WTC11 (cell line): ENCODE measurements at regions not wholly inside any gene's neighbourhood (a gene's known extent, or its start where the extent isn't known, plus 50 kb on each side); places are given as distances from the start of the nearest gene placed in this dataset.

ENCODE experiments used
- ATAC-seq: fragments of 200-7000 bp; cut with Tn5 transposase; 2 replicates; pipeline ENCODE4 v1.10.0; 2021; ENCODE audit warnings: mild to moderate bottlenecking, moderate library complexity
- CTCF ChIA-PET: fragments of 300-600 bp; sonication (Branson Sonifier 250); formaldehyde crosslinking; loops from one replicate; lab custom pipeline; 2021; ENCODE audit warnings: antibody characterized with exemption; lab: Charles Lee
- POLR2A ChIA-PET: fragments of 350-600 bp; sonication (Branson Sonifier 250); formaldehyde crosslinking; loops from one replicate; lab custom pipeline; 2021; ENCODE audit warnings: antibody characterized with exemption; lab: Charles Lee
- DNase-seq: peaks from one replicate; pipeline ENCODE4 v3.0.0; 2021; ENCODE audit warnings: low spot score
- H3K27ac Mint-ChIP-seq: 2 replicates; pipeline ENCODE4 v1.8.0; 2021; ENCODE audit warnings: mixed read lengths
- H3K27me3 Mint-ChIP-seq: 2 replicates; pipeline ENCODE4 v1.8.0; 2021; ENCODE audit warnings: low read depth, mild to moderate bottlenecking, moderate library complexity, mixed read lengths
- H3K36me3 Mint-ChIP-seq: 2 replicates; pipeline ENCODE4 v1.8.0; 2021; ENCODE audit warnings: mixed read lengths
- H3K4me1 Mint-ChIP-seq: 2 replicates; pipeline ENCODE4 v1.8.0; 2022; ENCODE audit warnings: mixed read lengths
- H3K4me3 Mint-ChIP-seq: 2 replicates; pipeline ENCODE4 v1.8.0; 2021; ENCODE audit warnings: mild to moderate bottlenecking, moderate library complexity, mixed read lengths
- H3K9me3 Mint-ChIP-seq: 2 replicates; pipeline ENCODE4 v1.8.0; 2021; ENCODE audit warnings: mixed read lengths
- CREB1 ChIP-seq: sonication (generic); formaldehyde crosslinking; IDR thresholded peaks from 2 replicates; pipeline ENCODE4 v1.8.0; 2023; ENCODE audit warnings: mild to moderate bottlenecking, missing genetic modification reagents
- NFATC4 ChIP-seq: fragments of 250-450 bp; sonication (Bioruptor Pico); IDR thresholded peaks from 2 replicates; pipeline ENCODE4 v1.9.0; 2021; ENCODE audit warnings: mild to moderate bottlenecking
- NFYB ChIP-seq: sonication (generic); formaldehyde crosslinking; conservative IDR thresholded peaks from 2 replicates; pipeline ENCODE4 v1.8.0; 2022; ENCODE audit warnings: low read depth, missing genetic modification reagents
- ZBTB21 ChIP-seq: sonication (generic); formaldehyde crosslinking; IDR thresholded peaks from 2 replicates; pipeline ENCODE4 v1.8.1; 2023; ENCODE audit warnings: mild to moderate bottlenecking, missing genetic modification reagents, borderline replicate concordance
- ZNF121 ChIP-seq: sonication (generic); formaldehyde crosslinking; IDR thresholded peaks from 2 replicates; pipeline ENCODE4 v1.8.0; 2023; ENCODE audit warnings: missing genetic modification reagents
- ZNF232 ChIP-seq: sonication (generic); formaldehyde crosslinking; IDR thresholded peaks from 2 replicates; pipeline ENCODE4 v1.8.0; 2022; ENCODE audit warnings: mild to moderate bottlenecking, missing genetic modification reagents
- ZNF416 ChIP-seq: fragments of 250-450 bp; sonication (Bioruptor Pico); IDR thresholded peaks from 2 replicates; pipeline ENCODE4 v1.9.0; 2021; ENCODE audit warnings: mild to moderate bottlenecking, inconsistent platforms
- TF ChIP-seq, protein P1 (sequence below): fragments of 250-450 bp; sonication (Bioruptor Pico); IDR thresholded peaks from 2 replicates; pipeline ENCODE4 v1.9.0; 2021; ENCODE audit warnings: moderate library complexity, mild to moderate bottlenecking, inconsistent platforms, borderline replicate concordance
- TF ChIP-seq, protein P2 (sequence below): sonication (generic); formaldehyde crosslinking; IDR thresholded peaks from 2 replicates; pipeline ENCODE4 v1.8.0; 2023; ENCODE audit warnings: missing genetic modification reagents, mild to moderate bottlenecking, borderline replicate concordance
- TF ChIP-seq, protein P3 (sequence below): sonication (generic); formaldehyde crosslinking; conservative IDR thresholded peaks from 2 replicates; pipeline ENCODE4 v1.8.1; 2022; ENCODE audit warnings: mild to moderate bottlenecking, missing genetic modification reagents
- TF ChIP-seq, protein P4 (sequence below): fragments of 200-600 bp; IDR thresholded peaks from 2 replicates; pipeline ENCODE4 v1.8.0; 2022; ENCODE audit warnings: antibody characterized with exemption
- TF ChIP-seq, protein P5 (sequence below): sonication (generic); formaldehyde crosslinking; IDR thresholded peaks from 2 replicates; pipeline ENCODE4 v1.8.1; 2023; ENCODE audit warnings: mild to moderate bottlenecking, missing genetic modification reagents, moderate library complexity
- TF ChIP-seq, protein P6 (sequence below): sonication (generic); formaldehyde crosslinking; IDR thresholded peaks from 2 replicates; pipeline ENCODE4 v1.8.1; 2023; ENCODE audit warnings: mild to moderate bottlenecking, missing genetic modification reagents, borderline replicate concordance
- TF ChIP-seq, protein P7 (sequence below): sonication (generic); formaldehyde crosslinking; IDR thresholded peaks from 2 replicates; pipeline ENCODE4 v1.8.1; 2022; ENCODE audit warnings: missing genetic modification reagents, borderline replicate concordance

DNA sequence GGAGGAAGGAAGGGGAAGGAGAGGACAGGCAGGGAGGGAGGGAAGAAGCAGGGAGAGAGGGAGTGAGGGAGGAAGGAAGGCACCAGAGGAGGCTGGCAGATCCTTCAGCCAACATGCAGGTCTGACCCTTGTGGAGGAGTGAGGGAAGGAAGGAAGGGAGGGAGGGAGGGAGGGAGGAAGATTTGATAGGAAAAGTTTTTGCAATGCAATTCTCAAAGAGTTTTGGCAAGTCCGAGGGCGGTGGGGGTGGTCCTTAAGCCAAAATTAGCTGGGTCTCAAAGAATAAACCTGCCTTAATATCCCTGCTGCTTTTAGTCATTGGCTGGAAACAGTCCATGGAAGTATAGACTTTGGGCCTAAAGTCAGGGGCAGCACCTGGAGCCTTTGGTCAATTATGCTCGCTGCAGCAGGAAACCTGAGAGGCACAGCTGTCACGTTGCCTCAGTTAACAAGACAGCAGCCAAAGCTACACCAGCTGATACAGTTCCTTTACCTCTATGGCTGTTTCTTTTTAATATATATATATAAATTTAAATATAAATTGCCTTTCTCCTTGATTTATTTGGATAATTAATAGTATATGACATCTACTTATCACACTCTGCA is 115.7 kb upstream of the RALGAPA2 start (continued):
- TF ChIP-seq, protein P1, sequence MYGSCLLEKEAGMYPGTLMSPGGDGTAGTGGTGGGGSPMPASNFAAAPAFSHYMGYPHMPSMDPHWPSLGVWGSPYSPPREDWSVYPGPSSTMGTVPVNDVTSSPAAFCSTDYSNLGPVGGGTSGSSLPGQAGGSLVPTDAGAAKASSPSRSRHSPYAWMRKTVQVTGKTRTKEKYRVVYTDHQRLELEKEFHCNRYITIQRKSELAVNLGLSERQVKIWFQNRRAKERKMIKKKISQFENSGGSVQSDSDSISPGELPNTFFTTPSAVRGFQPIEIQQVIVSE (CRISPR knock-in tag), result no peak
- TF ChIP-seq CREB1 (CRISPR knock-in tag), result no peak
- no peak for TF ChIP-seq ZBTB21

DNA sequence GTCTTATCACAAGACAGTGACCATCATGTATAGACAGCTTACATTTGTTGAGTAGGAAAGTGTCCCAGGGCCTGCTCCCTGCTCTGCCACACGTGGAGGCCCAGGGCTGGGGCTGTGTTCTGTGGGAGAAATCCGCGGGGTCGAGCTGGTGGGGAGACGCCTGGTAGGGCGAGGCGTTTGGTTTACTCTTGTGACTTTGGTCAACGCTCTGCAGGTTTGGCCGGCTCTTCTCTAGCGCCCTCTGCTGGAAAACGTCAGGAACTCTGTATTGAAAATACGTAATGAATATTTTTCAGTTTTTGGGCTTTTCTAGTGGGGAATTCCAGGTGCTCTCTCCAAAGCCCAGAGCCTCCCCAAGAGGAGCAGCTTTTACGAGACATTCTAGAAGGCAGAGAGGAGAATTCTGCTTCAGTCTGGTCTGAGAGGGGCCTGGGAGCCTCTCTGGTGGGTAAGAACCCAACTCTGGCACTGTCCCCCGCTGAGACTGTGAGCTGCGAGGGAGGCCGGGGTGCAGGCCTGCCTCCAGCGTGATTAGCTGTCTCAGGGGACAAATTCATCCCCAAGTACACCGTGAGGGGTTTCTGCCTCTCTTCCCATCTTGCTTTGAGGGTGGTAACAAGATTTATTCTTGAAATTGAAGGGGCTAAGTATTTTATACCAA is 112.6 kb upstream of the RALGAPA2 start:
- peak; percentile 72 for DNase-seq
- peaks cover 5% of the 10 kb centered on the region for H3K27me3 Mint-ChIP-seq
- no peak overlapping the region for H3K4me3 Mint-ChIP-seq
- peaks cover 16% of the 10 kb centered on the region for H3K9me3 Mint-ChIP-seq
- H3K4me1 Mint-ChIP-seq, result peaks cover 36% of the 10 kb centered on the region
- peak; percentile 47 for ATAC-seq
- TF ChIP-seq, protein P1 (CRISPR knock-in tag), result no peak
- TF ChIP-seq, protein P2, sequence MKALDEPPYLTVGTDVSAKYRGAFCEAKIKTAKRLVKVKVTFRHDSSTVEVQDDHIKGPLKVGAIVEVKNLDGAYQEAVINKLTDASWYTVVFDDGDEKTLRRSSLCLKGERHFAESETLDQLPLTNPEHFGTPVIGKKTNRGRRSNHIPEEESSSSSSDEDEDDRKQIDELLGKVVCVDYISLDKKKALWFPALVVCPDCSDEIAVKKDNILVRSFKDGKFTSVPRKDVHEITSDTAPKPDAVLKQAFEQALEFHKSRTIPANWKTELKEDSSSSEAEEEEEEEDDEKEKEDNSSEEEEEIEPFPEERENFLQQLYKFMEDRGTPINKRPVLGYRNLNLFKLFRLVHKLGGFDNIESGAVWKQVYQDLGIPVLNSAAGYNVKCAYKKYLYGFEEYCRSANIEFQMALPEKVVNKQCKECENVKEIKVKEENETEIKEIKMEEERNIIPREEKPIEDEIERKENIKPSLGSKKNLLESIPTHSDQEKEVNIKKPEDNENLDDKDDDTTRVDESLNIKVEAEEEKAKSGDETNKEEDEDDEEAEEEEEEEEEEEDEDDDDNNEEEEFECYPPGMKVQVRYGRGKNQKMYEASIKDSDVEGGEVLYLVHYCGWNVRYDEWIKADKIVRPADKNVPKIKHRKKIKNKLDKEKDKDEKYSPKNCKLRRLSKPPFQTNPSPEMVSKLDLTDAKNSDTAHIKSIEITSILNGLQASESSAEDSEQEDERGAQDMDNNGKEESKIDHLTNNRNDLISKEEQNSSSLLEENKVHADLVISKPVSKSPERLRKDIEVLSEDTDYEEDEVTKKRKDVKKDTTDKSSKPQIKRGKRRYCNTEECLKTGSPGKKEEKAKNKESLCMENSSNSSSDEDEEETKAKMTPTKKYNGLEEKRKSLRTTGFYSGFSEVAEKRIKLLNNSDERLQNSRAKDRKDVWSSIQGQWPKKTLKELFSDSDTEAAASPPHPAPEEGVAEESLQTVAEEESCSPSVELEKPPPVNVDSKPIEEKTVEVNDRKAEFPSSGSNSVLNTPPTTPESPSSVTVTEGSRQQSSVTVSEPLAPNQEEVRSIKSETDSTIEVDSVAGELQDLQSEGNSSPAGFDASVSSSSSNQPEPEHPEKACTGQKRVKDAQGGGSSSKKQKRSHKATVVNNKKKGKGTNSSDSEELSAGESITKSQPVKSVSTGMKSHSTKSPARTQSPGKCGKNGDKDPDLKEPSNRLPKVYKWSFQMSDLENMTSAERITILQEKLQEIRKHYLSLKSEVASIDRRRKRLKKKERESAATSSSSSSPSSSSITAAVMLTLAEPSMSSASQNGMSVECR (CRISPR knock-in tag), result no peak
- TF ChIP-seq, protein P3, sequence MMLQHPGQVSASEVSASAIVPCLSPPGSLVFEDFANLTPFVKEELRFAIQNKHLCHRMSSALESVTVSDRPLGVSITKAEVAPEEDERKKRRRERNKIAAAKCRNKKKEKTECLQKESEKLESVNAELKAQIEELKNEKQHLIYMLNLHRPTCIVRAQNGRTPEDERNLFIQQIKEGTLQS (CRISPR knock-in tag), result no peak
- TF ChIP-seq, protein P4, sequence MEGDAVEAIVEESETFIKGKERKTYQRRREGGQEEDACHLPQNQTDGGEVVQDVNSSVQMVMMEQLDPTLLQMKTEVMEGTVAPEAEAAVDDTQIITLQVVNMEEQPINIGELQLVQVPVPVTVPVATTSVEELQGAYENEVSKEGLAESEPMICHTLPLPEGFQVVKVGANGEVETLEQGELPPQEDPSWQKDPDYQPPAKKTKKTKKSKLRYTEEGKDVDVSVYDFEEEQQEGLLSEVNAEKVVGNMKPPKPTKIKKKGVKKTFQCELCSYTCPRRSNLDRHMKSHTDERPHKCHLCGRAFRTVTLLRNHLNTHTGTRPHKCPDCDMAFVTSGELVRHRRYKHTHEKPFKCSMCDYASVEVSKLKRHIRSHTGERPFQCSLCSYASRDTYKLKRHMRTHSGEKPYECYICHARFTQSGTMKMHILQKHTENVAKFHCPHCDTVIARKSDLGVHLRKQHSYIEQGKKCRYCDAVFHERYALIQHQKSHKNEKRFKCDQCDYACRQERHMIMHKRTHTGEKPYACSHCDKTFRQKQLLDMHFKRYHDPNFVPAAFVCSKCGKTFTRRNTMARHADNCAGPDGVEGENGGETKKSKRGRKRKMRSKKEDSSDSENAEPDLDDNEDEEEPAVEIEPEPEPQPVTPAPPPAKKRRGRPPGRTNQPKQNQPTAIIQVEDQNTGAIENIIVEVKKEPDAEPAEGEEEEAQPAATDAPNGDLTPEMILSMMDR, result peak; percentile 84
- H3K27ac Mint-ChIP-seq, result no peak overlapping the region
- ChIA-PET POLR2A (no interaction called here), CTCF (interaction anchor here (0.5 to 3.8 kb wide), 33 partner anchors 8 to 696 kb away, joined by 3 to 41 read pairs (median 4); partner anchors contain the start of gene RALGAPA2)
- H3K36me3 Mint-ChIP-seq, result peaks cover 16% of the 10 kb centered on the region

DNA sequence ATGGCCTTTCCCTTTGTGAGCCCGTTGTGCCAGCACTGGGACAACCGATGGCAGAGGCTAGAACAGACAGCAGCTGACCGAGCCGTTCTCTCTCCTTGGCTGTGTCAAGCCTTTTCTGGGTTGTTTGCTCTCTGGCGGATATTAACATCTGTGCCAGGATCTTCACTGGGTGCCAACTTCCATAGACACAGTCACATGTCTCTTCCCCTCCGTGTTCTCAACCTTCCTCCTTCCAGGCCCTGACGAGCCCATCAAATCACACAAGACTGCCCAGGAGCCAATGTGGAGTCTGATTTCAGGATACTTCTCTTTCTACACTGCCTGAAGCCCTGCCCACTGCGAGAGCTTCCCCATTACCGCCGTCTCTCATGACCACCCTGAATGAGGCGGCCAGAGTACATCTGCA is 111.0 kb upstream of the RALGAPA2 start:
- H3K4me3 Mint-ChIP-seq, result no peak overlapping the region; the same call in 1 of the 2 replicates
- peaks cover 40% of the 10 kb centered on the region for H3K4me1 Mint-ChIP-seq
- ATAC-seq, result no peak
- H3K27ac Mint-ChIP-seq, result no peak overlapping the region
- ChIA-PET CTCF (interaction anchor here (1.1 to 3.8 kb wide), 7 partner anchors 9 to 229 kb away, joined by 3 to 41 read pairs (median 6); no protein-coding TSS in a partner anchor), POLR2A (no interaction called here)
- peaks cover 1% of the 10 kb centered on the region for H3K36me3 Mint-ChIP-seq
- H3K9me3 Mint-ChIP-seq, result peaks cover 1% of the 10 kb centered on the region
- H3K27me3 Mint-ChIP-seq, result peaks cover 2% of the 10 kb centered on the region
- no peak for DNase-seq
- TF ChIP-seq, protein P5, sequence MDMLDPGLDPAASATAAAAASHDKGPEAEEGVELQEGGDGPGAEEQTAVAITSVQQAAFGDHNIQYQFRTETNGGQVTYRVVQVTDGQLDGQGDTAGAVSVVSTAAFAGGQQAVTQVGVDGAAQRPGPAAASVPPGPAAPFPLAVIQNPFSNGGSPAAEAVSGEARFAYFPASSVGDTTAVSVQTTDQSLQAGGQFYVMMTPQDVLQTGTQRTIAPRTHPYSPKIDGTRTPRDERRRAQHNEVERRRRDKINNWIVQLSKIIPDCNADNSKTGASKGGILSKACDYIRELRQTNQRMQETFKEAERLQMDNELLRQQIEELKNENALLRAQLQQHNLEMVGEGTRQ (CRISPR knock-in tag), result no peak
- TF ChIP-seq, protein P6, sequence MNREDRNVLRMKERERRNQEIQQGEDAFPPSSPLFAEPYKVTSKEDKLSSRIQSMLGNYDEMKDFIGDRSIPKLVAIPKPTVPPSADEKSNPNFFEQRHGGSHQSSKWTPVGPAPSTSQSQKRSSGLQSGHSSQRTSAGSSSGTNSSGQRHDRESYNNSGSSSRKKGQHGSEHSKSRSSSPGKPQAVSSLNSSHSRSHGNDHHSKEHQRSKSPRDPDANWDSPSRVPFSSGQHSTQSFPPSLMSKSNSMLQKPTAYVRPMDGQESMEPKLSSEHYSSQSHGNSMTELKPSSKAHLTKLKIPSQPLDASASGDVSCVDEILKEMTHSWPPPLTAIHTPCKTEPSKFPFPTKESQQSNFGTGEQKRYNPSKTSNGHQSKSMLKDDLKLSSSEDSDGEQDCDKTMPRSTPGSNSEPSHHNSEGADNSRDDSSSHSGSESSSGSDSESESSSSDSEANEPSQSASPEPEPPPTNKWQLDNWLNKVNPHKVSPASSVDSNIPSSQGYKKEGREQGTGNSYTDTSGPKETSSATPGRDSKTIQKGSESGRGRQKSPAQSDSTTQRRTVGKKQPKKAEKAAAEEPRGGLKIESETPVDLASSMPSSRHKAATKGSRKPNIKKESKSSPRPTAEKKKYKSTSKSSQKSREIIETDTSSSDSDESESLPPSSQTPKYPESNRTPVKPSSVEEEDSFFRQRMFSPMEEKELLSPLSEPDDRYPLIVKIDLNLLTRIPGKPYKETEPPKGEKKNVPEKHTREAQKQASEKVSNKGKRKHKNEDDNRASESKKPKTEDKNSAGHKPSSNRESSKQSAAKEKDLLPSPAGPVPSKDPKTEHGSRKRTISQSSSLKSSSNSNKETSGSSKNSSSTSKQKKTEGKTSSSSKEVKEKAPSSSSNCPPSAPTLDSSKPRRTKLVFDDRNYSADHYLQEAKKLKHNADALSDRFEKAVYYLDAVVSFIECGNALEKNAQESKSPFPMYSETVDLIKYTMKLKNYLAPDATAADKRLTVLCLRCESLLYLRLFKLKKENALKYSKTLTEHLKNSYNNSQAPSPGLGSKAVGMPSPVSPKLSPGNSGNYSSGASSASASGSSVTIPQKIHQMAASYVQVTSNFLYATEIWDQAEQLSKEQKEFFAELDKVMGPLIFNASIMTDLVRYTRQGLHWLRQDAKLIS (CRISPR knock-in tag), result no peak
- TF ChIP-seq ZNF416 (no peak), NFATC4 (CRISPR knock-in tag) (no peak), ZNF232 (CRISPR knock-in tag) (no peak), NFYB (CRISPR knock-in tag) (no peak), ZNF121 (no peak), ZBTB21 (no peak)
- TF ChIP-seq, protein P7, sequence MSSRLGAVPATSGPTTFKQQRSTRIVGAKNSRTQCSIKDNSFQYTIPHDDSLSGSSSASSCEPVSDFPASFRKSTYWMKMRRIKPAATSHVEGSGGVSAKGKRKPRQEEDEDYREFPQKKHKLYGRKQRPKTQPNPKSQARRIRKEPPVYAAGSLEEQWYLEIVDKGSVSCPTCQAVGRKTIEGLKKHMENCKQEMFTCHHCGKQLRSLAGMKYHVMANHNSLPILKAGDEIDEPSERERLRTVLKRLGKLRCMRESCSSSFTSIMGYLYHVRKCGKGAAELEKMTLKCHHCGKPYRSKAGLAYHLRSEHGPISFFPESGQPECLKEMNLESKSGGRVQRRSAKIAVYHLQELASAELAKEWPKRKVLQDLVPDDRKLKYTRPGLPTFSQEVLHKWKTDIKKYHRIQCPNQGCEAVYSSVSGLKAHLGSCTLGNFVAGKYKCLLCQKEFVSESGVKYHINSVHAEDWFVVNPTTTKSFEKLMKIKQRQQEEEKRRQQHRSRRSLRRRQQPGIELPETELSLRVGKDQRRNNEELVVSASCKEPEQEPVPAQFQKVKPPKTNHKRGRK (CRISPR knock-in tag), result no peak
- TF ChIP-seq, protein P1 (CRISPR knock-in tag), result no peak
